ENCODE measurements at regions not wholly inside any gene's neighbourhood (a gene's known extent, or its start where the extent isn't known, plus 50 kb on each side); places are given as distances from the start of the nearest gene placed in this dataset.

- ChIA-PET CTCF (no interaction called here), POLR2A (no interaction called here)
- no peak for DNase-seq (ENCODE audit: extremely low spot score)
- TF ChIP-seq FOXM1 (IDR thresholded peaks at IDR 0.05; ENCODE audit: borderline replicate concordance) = no peak
Measured at GRCh38 chr3:3625544-3626271, 173.5 kb upstream of the LRRN1 start.

- TF ChIP-seq BHLHE40 (IDR thresholded peaks at IDR 0.05; ENCODE audit: borderline replicate concordance) (no peak), TARDBP (IDR thresholded peaks at IDR 0.05) (no peak), PKNOX1 (IDR thresholded peaks at IDR 0.05) (no peak), ZNF384 (IDR thresholded peaks at IDR 0.05) (no peak), ARNT (IDR thresholded peaks at IDR 0.05) (no peak), FOXM1 (IDR thresholded peaks at IDR 0.05; ENCODE audit: borderline replicate concordance) (no peak), SP1 (IDR thresholded peaks at IDR 0.05) (no peak), CTBP1 (IDR thresholded peaks at IDR 0.05; ENCODE audit: borderline replicate concordance) (no peak), LEF1 (IDR thresholded peaks at IDR 0.05; ENCODE audit: borderline replicate concordance) (no peak), L3MBTL2 (conservative IDR thresholded peaks at IDR 0.05) (no peak), NFRKB (IDR thresholded peaks at IDR 0.05) (no peak), SUZ12 (IDR thresholded peaks at IDR 0.05) (no peak), FOXA1 (IDR thresholded peaks at IDR 0.05) (no peak), FOXK2 (IDR thresholded peaks at IDR 0.05) (no peak), ELF4 (IDR thresholded peaks at IDR 0.05) (no peak), HDGF (IDR thresholded peaks at IDR 0.05; ENCODE audit: borderline replicate concordance) (no peak)
- CTCF ChIA-PET = no interaction called here
- DNase-seq (ENCODE audit: extremely low spot score) = no peak
- POLR2A ChIA-PET = no interaction called here
Measured at GRCh38 chr3:3619815-3620214, 179.4 kb upstream of the LRRN1 start.

GRCh38 chr3:3618623-3619022, 180.6 kb upstream of the LRRN1 start:
- CTCF ChIA-PET = no interaction called here
- POLR2A ChIA-PET = no interaction called here
- DNase-seq (ENCODE audit: extremely low spot score) = no peak
- TF ChIP-seq L3MBTL2 (conservative IDR thresholded peaks at IDR 0.05) (no peak), ELF4 (IDR thresholded peaks at IDR 0.05) (no peak), CTBP1 (IDR thresholded peaks at IDR 0.05; ENCODE audit: borderline replicate concordance) (no peak), BHLHE40 (IDR thresholded peaks at IDR 0.05; ENCODE audit: borderline replicate concordance) (no peak), NFRKB (IDR thresholded peaks at IDR 0.05) (no peak), FOXM1 (IDR thresholded peaks at IDR 0.05; ENCODE audit: borderline replicate concordance) (no peak), ARNT (IDR thresholded peaks at IDR 0.05) (no peak), FOXK2 (IDR thresholded peaks at IDR 0.05) (no peak), SUZ12 (IDR thresholded peaks at IDR 0.05) (no peak), ZNF384 (IDR thresholded peaks at IDR 0.05) (no peak), LEF1 (IDR thresholded peaks at IDR 0.05; ENCODE audit: borderline replicate concordance) (no peak), HDGF (IDR thresholded peaks at IDR 0.05; ENCODE audit: borderline replicate concordance) (no peak), FOXA1 (IDR thresholded peaks at IDR 0.05) (no peak)

GRCh38 chr3:3615533-3615932, 183.7 kb upstream of the LRRN1 start:
- no peak for DNase-seq (ENCODE audit: extremely low spot score)
- CTCF ChIA-PET = no interaction called here

GRCh38 chr3:3610581-3611298, 188.5 kb upstream of the LRRN1 start:
- ChIA-PET CTCF (no interaction called here), POLR2A (no interaction called here)
- no peak for DNase-seq (ENCODE audit: extremely low spot score)
- TF ChIP-seq CTBP1 (IDR thresholded peaks at IDR 0.05; ENCODE audit: borderline replicate concordance) (no peak), ZNF384 (IDR thresholded peaks at IDR 0.05) (no peak), NFRKB (IDR thresholded peaks at IDR 0.05) (no peak), HDGF (IDR thresholded peaks at IDR 0.05; ENCODE audit: borderline replicate concordance) (no peak), BHLHE40 (IDR thresholded peaks at IDR 0.05; ENCODE audit: borderline replicate concordance) (no peak), L3MBTL2 (conservative IDR thresholded peaks at IDR 0.05) (no peak), LEF1 (IDR thresholded peaks at IDR 0.05; ENCODE audit: borderline replicate concordance) (no peak), ARNT (IDR thresholded peaks at IDR 0.05) (no peak), FOXM1 (IDR thresholded peaks at IDR 0.05; ENCODE audit: borderline replicate concordance) (no peak), TARDBP (IDR thresholded peaks at IDR 0.05) (no peak)

More at GRCh38 chr3:3615533-3615932, 183.7 kb upstream of the LRRN1 start:
- TF ChIP-seq ELF4 (IDR thresholded peaks at IDR 0.05) = no peak
- no peak for TF ChIP-seq FOXM1 (IDR thresholded peaks at IDR 0.05; ENCODE audit: borderline replicate concordance)
- TF ChIP-seq TARDBP (IDR thresholded peaks at IDR 0.05) = no peak
- TF ChIP-seq LEF1 (IDR thresholded peaks at IDR 0.05; ENCODE audit: borderline replicate concordance) = no peak
- POLR2A ChIA-PET = no interaction called here

GRCh38 chr3:3606321-3606720, 192.9 kb upstream of the LRRN1 start:
- TF ChIP-seq FOXK2 (IDR thresholded peaks at IDR 0.05) (no peak), ARNT (IDR thresholded peaks at IDR 0.05) (no peak)
- no peak for DNase-seq (ENCODE audit: extremely low spot score)
- ChIA-PET POLR2A (no interaction called here), CTCF (no interaction called here)

GRCh38 chr3:3605226-3605625, 194.0 kb upstream of the LRRN1 start:
- ChIA-PET POLR2A (no interaction called here), CTCF (no interaction called here)
- no peak for DNase-seq (ENCODE audit: extremely low spot score)
- no peak for TF ChIP-seq ZNF384 (IDR thresholded peaks at IDR 0.05)
- TF ChIP-seq FOXA1 (IDR thresholded peaks at IDR 0.05) = no peak
- no peak for TF ChIP-seq HDGF (IDR thresholded peaks at IDR 0.05; ENCODE audit: borderline replicate concordance)
- no peak for TF ChIP-seq ELF4 (IDR thresholded peaks at IDR 0.05)
- TF ChIP-seq CTBP1 (IDR thresholded peaks at IDR 0.05; ENCODE audit: borderline replicate concordance) = no peak
- TF ChIP-seq FOXM1 (IDR thresholded peaks at IDR 0.05; ENCODE audit: borderline replicate concordance) = no peak
- no peak for TF ChIP-seq NFRKB (IDR thresholded peaks at IDR 0.05)
